ENCODE measurements at regions not wholly inside any gene's neighbourhood (a gene's known extent, or its start where the extent isn't known, plus 50 kb on each side); places are given as distances from the start of the nearest gene placed in this dataset.
"Not testable (repeated sequence)": the region's sequence is repeated elsewhere in the genome, so short reads cannot be mapped to it uniquely, and the experiment has no call there.

DNA sequence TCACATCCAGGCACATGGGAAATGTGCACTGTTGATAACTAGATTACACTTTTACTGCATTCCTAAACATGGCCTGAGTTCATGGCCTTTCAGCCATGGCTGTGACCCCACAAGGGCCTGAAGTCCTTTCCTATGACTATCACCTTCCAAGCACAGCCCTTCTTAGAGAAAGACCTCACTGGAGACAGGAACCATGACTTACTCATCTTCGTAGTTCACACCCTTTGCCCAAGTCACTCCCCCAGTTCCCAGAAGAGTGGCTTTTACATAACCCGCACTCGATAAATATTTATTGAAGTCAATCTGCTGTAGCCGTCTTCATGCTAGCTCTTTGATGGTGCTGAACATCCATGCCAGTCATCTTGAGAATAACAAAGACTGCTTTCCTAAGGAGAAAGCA lies 632.5 kb upstream of the NRP1 start:
- no peak overlapping the region for H3K4me3 ChIP-seq (ENCODE audit: low read depth, low read length)
- TF ChIP-seq, protein P1, sequence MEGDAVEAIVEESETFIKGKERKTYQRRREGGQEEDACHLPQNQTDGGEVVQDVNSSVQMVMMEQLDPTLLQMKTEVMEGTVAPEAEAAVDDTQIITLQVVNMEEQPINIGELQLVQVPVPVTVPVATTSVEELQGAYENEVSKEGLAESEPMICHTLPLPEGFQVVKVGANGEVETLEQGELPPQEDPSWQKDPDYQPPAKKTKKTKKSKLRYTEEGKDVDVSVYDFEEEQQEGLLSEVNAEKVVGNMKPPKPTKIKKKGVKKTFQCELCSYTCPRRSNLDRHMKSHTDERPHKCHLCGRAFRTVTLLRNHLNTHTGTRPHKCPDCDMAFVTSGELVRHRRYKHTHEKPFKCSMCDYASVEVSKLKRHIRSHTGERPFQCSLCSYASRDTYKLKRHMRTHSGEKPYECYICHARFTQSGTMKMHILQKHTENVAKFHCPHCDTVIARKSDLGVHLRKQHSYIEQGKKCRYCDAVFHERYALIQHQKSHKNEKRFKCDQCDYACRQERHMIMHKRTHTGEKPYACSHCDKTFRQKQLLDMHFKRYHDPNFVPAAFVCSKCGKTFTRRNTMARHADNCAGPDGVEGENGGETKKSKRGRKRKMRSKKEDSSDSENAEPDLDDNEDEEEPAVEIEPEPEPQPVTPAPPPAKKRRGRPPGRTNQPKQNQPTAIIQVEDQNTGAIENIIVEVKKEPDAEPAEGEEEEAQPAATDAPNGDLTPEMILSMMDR (IDR thresholded peaks at IDR 0.05; ENCODE audit: low read depth, low read length, missing control alignments), result no peak
- no peak for DNase-seq (ENCODE audit: low read depth)

- TF ChIP-seq, protein P1 (IDR thresholded peaks at IDR 0.05; ENCODE audit: low read depth, low read length, missing control alignments), result no peak
- no peak for DNase-seq (ENCODE audit: low read depth)
- H3K4me3 ChIP-seq (ENCODE audit: low read depth, low read length), result no peak overlapping the region
These were observed 631.5 kb upstream of the NRP1 start for GRCh38 chr10:33965795-33966581.

- H3K4me3 ChIP-seq (ENCODE audit: low read depth, low read length), result no peak overlapping the region
- TF ChIP-seq, protein P1 (IDR thresholded peaks at IDR 0.05; ENCODE audit: low read depth, low read length, missing control alignments), result no peak
These were observed 629.3 kb upstream of the NRP1 start for GRCh38 chr10:33963729-33964128.

DNA sequence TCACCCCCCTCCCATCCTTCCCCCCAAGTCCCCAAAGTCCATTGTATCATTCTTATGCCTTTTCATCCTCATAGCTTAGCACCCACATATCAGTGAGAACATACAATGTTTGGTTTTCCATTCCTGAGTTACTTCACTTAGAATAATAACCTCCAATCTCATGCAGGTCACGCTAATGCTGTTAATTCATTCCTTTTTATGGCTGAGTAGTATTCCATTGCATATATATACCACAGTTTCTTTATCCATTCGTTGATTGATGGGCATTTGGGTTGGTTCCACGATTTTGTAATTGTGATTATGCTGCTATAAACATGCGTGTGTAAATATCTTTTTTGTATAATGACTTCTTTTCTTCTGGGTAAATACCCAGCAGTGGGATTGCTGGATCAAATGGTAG lies 621.9 kb upstream of the NRP1 start:
- not testable (repeated sequence) for DNase-seq (ENCODE audit: low read depth); H3K4me3 ChIP-seq (ENCODE audit: low read depth, low read length)

More at GRCh38 chr10:33963729-33964128, 629.3 kb upstream of the NRP1 start:
- DNase-seq (ENCODE audit: low read depth), result no peak

- no peak for DNase-seq (ENCODE audit: low read depth)
- no peak overlapping the region for H3K4me3 ChIP-seq (ENCODE audit: low read depth, low read length)
- TF ChIP-seq, protein P1 (IDR thresholded peaks at IDR 0.05; ENCODE audit: low read depth, low read length, missing control alignments), result no peak
These were observed 621.2 kb upstream of the NRP1 start for GRCh38 chr10:33955676-33956075.

- DNase-seq (ENCODE audit: low read depth), result no peak
- TF ChIP-seq, protein P1 (IDR thresholded peaks at IDR 0.05; ENCODE audit: low read depth, low read length, missing control alignments), result no peak
- no peak overlapping the region for H3K4me3 ChIP-seq (ENCODE audit: low read depth, low read length)
These were observed 618.4 kb upstream of the NRP1 start for GRCh38 chr10:33952692-33953360.

DNA sequence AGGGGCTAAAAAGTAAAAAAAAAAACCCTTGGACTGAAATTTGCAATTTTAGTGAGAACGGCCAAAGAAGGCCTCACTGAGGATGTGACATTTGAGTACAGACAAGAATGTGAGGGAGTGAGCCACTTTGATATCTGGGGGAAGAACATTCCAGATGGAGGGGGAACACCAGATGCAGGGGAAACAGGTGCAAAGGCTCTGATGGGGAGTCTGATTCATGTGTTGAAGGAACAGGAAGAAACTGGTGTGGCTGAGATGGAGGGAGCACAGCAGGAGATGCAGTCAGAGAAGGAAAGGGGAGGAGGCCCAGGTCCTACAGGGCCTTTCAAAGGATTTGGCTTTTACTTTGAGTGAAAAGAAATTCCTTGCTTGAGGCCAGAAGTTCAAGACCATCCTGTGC lies 615.7 kb upstream of the NRP1 start:
- TF ChIP-seq, protein P1 (IDR thresholded peaks at IDR 0.05; ENCODE audit: low read depth, low read length, missing control alignments), result no peak
- no peak for DNase-seq (ENCODE audit: low read depth)
- no peak overlapping the region for H3K4me3 ChIP-seq (ENCODE audit: low read depth, low read length)
